ENCODE measurements at regions not wholly inside any gene's neighbourhood (a gene's known extent, or its start where the extent isn't known, plus 50 kb on each side); places are given as distances from the start of the nearest gene placed in this dataset.

GRCh38 chr9:3032898-3033297 lies 189.0 kb upstream of the PUM3 start:
- no peaks in the 10 kb centered on the region for H3K27me3 Mint-ChIP-seq
- H3K4me1 Mint-ChIP-seq: no peaks in the 10 kb centered on the region
- no peaks in the 10 kb centered on the region for H3K9me3 Mint-ChIP-seq
- no peak for ATAC-seq (replicated peaks)
- no peak overlapping the region for H3K4me3 Mint-ChIP-seq
- H3K27ac Mint-ChIP-seq: no peak overlapping the region
- DNase-seq: no peak
- no peaks in the 10 kb centered on the region for H3K36me3 Mint-ChIP-seq

- H3K27me3 Mint-ChIP-seq: no peaks in the 10 kb centered on the region
- ATAC-seq (replicated peaks) (no peak), DNase-seq (no peak)
- no peak overlapping the region for H3K4me3 Mint-ChIP-seq
- H3K4me1 Mint-ChIP-seq: no peaks in the 10 kb centered on the region
- no peaks in the 10 kb centered on the region for H3K36me3 Mint-ChIP-seq
- H3K27ac Mint-ChIP-seq: no peak overlapping the region
- H3K9me3 Mint-ChIP-seq: no peaks in the 10 kb centered on the region
Observed at GRCh38 chr9:3028535-3028934, 184.6 kb upstream of the PUM3 start.

GRCh38 chr9:3027210-3027609 lies 183.3 kb upstream of the PUM3 start:
- no peak overlapping the region for H3K27ac Mint-ChIP-seq
- DNase-seq (no peak), ATAC-seq (replicated peaks) (no peak)
- H3K27me3 Mint-ChIP-seq: no peaks in the 10 kb centered on the region
- H3K36me3 Mint-ChIP-seq: no peaks in the 10 kb centered on the region
- H3K4me1 Mint-ChIP-seq: no peaks in the 10 kb centered on the region
- no peak overlapping the region for H3K4me3 Mint-ChIP-seq
- no peaks in the 10 kb centered on the region for H3K9me3 Mint-ChIP-seq

GRCh38 chr9:3023449-3023848 lies 179.6 kb upstream of the PUM3 start:
- DNase-seq: no peak
- ATAC-seq (replicated peaks): no peak
- Mint-ChIP-seq H3K36me3 (no peaks in the 10 kb centered on the region), H3K4me3 (no peak overlapping the region), H3K9me3 (no peaks in the 10 kb centered on the region), H3K27ac (no peak overlapping the region), H3K4me1 (no peaks in the 10 kb centered on the region), H3K27me3 (no peaks in the 10 kb centered on the region)

- Mint-ChIP-seq H3K9me3 (no peaks in the 10 kb centered on the region), H3K4me1 (no peaks in the 10 kb centered on the region), H3K36me3 (no peaks in the 10 kb centered on the region), H3K27ac (no peak overlapping the region), H3K27me3 (no peaks in the 10 kb centered on the region), H3K4me3 (no peak overlapping the region)
- DNase-seq (no peak), ATAC-seq (replicated peaks) (no peak)
Observed at GRCh38 chr9:3018691-3019230, 174.9 kb upstream of the PUM3 start.

- DNase-seq (no peak), ATAC-seq (replicated peaks) (no peak)
- H3K27ac Mint-ChIP-seq: no peak overlapping the region
- no peaks in the 10 kb centered on the region for H3K27me3 Mint-ChIP-seq
- no peaks in the 10 kb centered on the region for H3K36me3 Mint-ChIP-seq
- no peak overlapping the region for H3K4me3 Mint-ChIP-seq
- no peaks in the 10 kb centered on the region for H3K4me1 Mint-ChIP-seq
- no peaks in the 10 kb centered on the region for H3K9me3 Mint-ChIP-seq
Observed at GRCh38 chr9:3018071-3018470, 174.2 kb upstream of the PUM3 start.

GRCh38 chr9:3014178-3014577 lies 170.3 kb upstream of the PUM3 start:
- H3K27me3 Mint-ChIP-seq: no peaks in the 10 kb centered on the region
- H3K9me3 Mint-ChIP-seq: peaks cover 4% of the 10 kb centered on the region in 2 donors
- no peak overlapping the region for H3K27ac Mint-ChIP-seq
- no peak for DNase-seq
- H3K4me3 Mint-ChIP-seq: no peak overlapping the region
- no peaks in the 10 kb centered on the region for H3K4me1 Mint-ChIP-seq
- no peaks in the 10 kb centered on the region for H3K36me3 Mint-ChIP-seq
- ATAC-seq (replicated peaks): no peak

- ATAC-seq (replicated peaks) (no peak), DNase-seq (no peak)
- no peaks in the 10 kb centered on the region for H3K4me1 Mint-ChIP-seq
- peaks cover 4 to 6% of the 10 kb centered on the region in 2 donors for H3K9me3 Mint-ChIP-seq
- no peaks in the 10 kb centered on the region for H3K36me3 Mint-ChIP-seq
- no peaks in the 10 kb centered on the region for H3K27me3 Mint-ChIP-seq
- H3K4me3 Mint-ChIP-seq: no peak overlapping the region
- no peak overlapping the region for H3K27ac Mint-ChIP-seq
Observed at GRCh38 chr9:3012842-3013241, 168.9 kb upstream of the PUM3 start.

GRCh38 chr9:3012245-3012644 lies 168.3 kb upstream of the PUM3 start:
- Mint-ChIP-seq H3K4me1 (no peaks in the 10 kb centered on the region), H3K27me3 (no peaks in the 10 kb centered on the region)

GRCh38 chr9:3008091-3008490 lies 164.2 kb upstream of the PUM3 start:
- ATAC-seq (replicated peaks): no peak
- Mint-ChIP-seq H3K36me3 (no peaks in the 10 kb centered on the region), H3K4me1 (no peaks in the 10 kb centered on the region), H3K9me3 (peaks cover 4 to 6% of the 10 kb centered on the region in 2 donors), H3K27ac (no peak overlapping the region), H3K27me3 (no peaks in the 10 kb centered on the region), H3K4me3 (no peak overlapping the region)
- no peak for DNase-seq

More at GRCh38 chr9:3012245-3012644, 168.3 kb upstream of the PUM3 start:
- ATAC-seq (replicated peaks) (no peak), DNase-seq (no peak)
- H3K27ac Mint-ChIP-seq: no peak overlapping the region
- no peaks in the 10 kb centered on the region for H3K36me3 Mint-ChIP-seq
- H3K4me3 Mint-ChIP-seq: no peak overlapping the region
- H3K9me3 Mint-ChIP-seq: peaks cover 4 to 6% of the 10 kb centered on the region in 2 donors

GRCh38 chr9:3007326-3007725 lies 163.4 kb upstream of the PUM3 start:
- Mint-ChIP-seq H3K27me3 (no peaks in the 10 kb centered on the region), H3K4me1 (no peaks in the 10 kb centered on the region), H3K36me3 (no peaks in the 10 kb centered on the region), H3K9me3 (peaks cover 4 to 6% of the 10 kb centered on the region in 2 donors), H3K27ac (no peak overlapping the region), H3K4me3 (no peak overlapping the region)
- DNase-seq (no peak), ATAC-seq (replicated peaks) (no peak)

GRCh38 chr9:3006851-3007250 lies 163.0 kb upstream of the PUM3 start:
- no peaks in the 10 kb centered on the region for H3K36me3 Mint-ChIP-seq
- no peak overlapping the region for H3K27ac Mint-ChIP-seq
- H3K27me3 Mint-ChIP-seq: no peaks in the 10 kb centered on the region
- no peak overlapping the region for H3K4me3 Mint-ChIP-seq
- no peak for DNase-seq
- H3K9me3 Mint-ChIP-seq: peaks cover 4 to 6% of the 10 kb centered on the region in 2 donors
- H3K4me1 Mint-ChIP-seq: no peaks in the 10 kb centered on the region
- ATAC-seq (replicated peaks): no peak

GRCh38 chr9:3004572-3004971 lies 160.7 kb upstream of the PUM3 start:
- H3K4me3 Mint-ChIP-seq: no peak overlapping the region
- ATAC-seq (replicated peaks) (no peak), DNase-seq (no peak)
- peaks cover 8 to 10% of the 10 kb centered on the region in 2 donors for H3K9me3 Mint-ChIP-seq
- no peaks in the 10 kb centered on the region for H3K36me3 Mint-ChIP-seq
- H3K27ac Mint-ChIP-seq: no peak overlapping the region
- peaks cover 0 to 3% of the 10 kb centered on the region in 2 donors for H3K27me3 Mint-ChIP-seq
- H3K4me1 Mint-ChIP-seq: no peaks in the 10 kb centered on the region

GRCh38 chr9:3001311-3001710 lies 157.4 kb upstream of the PUM3 start:
- H3K4me3 Mint-ChIP-seq: no peak overlapping the region
- DNase-seq (no peak), ATAC-seq (replicated peaks) (no peak)
- no peaks in the 10 kb centered on the region for H3K4me1 Mint-ChIP-seq
- no peaks in the 10 kb centered on the region for H3K36me3 Mint-ChIP-seq
- peaks cover 0 to 3% of the 10 kb centered on the region in 2 donors for H3K27me3 Mint-ChIP-seq
- peaks cover 6 to 8% of the 10 kb centered on the region in 2 donors for H3K9me3 Mint-ChIP-seq
- H3K27ac Mint-ChIP-seq: no peak overlapping the region

GRCh38 chr9:2992427-2992826 lies 148.5 kb upstream of the PUM3 start:
- no peaks in the 10 kb centered on the region for H3K9me3 Mint-ChIP-seq
- no peak overlapping the region for H3K27ac Mint-ChIP-seq

GRCh38 chr9:2991292-2991691 lies 147.4 kb upstream of the PUM3 start:
- Mint-ChIP-seq H3K27me3 (no peaks in the 10 kb centered on the region), H3K27ac (no peak overlapping the region), H3K36me3 (no peaks in the 10 kb centered on the region), H3K4me3 (no peak overlapping the region), H3K4me1 (no peaks in the 10 kb centered on the region), H3K9me3 (no peaks in the 10 kb centered on the region)
- no peak for ATAC-seq (replicated peaks)
- DNase-seq: no peak

More at GRCh38 chr9:2992427-2992826, 148.5 kb upstream of the PUM3 start:
- ATAC-seq (replicated peaks) (no peak), DNase-seq (no peak)
- no peaks in the 10 kb centered on the region for H3K36me3 Mint-ChIP-seq
- no peaks in the 10 kb centered on the region for H3K27me3 Mint-ChIP-seq
- no peaks in the 10 kb centered on the region for H3K4me1 Mint-ChIP-seq
- no peak overlapping the region for H3K4me3 Mint-ChIP-seq
